Astrocyte of the spinal cord (primary cell): ENCODE measurements at regions not wholly inside any gene's neighbourhood (a gene's known extent, or its start where the extent isn't known, plus 50 kb on each side); places are given as distances from the start of the nearest gene placed in this dataset.
"Not testable (repeated sequence)": the region's sequence is repeated elsewhere in the genome, so short reads cannot be mapped to it uniquely, and the experiment has no call there.

ENCODE experiments used
- DNase-seq: peaks from one replicate; pipeline ENCODE4 v3.0.0; 2011; ENCODE audit warnings: low read depth, low spot score
- H3K4me3 ChIP-seq: 2 replicates; pipeline ENCODE4 v1.5.1; 2011; ENCODE audit warnings: low read depth, mild to moderate bottlenecking, low read length, moderate library complexity
- in situ Hi-C: cut with HindIII; loops from 2 replicates; pipeline ENCODE4 v1.10.0; 2017; ENCODE audit warnings: low sequenced_read_pairs

DNA sequence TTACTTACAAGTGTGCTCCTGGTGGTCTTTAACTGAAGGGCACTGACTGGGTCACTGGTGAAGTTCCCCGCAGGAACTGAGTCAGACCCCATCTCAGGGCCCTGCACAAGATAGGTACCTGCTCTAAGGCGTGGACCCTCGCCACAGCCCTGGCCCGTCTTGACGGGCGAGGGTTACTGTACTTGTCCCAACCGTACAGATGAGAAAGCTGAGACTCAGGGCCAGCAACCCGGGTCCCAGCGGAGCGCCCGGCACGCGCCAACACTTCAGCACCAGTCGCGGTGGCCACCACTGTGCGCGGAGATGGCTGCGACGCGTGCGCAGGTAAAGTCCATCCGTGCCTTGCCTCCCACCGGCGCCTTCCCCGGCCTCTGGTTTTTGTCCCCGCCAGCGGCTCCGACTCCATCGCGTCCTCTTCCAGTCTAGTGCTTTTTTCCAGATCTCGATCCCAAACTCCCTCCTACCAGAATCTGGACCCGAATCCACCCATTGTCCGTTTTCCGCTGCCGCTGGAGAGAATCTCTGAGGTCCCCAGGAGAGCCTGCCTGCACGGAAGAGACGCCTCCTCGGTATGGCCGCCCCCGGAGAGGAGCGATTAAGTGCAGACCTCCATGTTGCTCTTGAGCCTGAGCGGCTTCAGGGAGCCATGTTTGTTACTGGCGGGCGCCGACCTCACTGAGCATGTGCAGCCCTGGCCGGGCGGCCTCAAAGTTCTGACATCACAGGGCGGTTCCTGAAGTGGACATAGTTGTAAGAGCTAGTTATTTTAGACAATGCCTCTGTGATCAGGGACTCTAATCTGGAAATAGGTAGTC, 1707.8 kb downstream of the SPATA31A7 start:
- peak overlapping the region; percentile 38 for H3K4me3 ChIP-seq
- DNase-seq = peak; percentile 48
- in situ Hi-C loops = not testable (repeated sequence)

DNA sequence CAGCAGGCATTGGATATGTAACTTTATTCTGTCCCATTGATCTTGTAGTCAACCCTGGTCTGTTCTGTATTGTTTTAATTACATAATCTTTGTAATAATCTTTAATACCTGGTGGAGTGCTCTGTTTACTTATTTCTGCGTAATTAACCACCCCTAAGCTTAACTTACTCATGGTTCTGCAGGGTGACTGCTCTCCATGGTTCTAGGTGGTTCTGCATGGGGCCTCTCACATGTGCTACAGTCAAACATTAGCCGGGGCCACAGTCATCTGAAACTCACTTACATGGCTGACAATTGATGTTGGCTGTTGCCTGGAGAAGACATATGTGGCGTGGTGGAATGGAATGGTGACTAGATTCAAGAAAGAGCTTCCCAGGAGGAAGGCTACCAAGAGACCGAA, 1709.8 kb downstream of the SPATA31A7 start:
- in situ Hi-C loops, DNase-seq: not testable (repeated sequence)

DNA sequence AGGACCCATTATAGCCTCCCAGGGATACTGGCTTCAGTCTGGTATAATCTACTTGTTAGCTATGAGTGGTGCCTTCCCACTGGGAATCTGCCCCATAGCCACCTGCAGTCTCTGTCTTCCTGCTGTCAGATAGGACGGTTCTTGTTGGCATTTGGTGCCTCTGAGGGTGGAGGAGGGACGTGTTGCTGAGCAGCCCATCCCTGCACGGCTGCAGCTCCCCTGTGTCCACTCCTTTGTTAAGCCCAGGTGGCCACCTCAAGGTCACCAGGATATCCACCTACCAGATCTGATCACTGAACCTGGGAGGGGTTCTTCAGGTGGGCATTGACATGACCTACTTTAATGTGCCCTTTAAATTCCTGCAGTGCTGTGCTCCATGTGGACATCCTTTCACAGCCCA, 1714.2 kb downstream of the SPATA31A7 start:
- H3K4me3 ChIP-seq, DNase-seq, in situ Hi-C loops: not testable (repeated sequence)

More for the DNA sequence above, 1709.8 kb downstream of the SPATA31A7 start:
- H3K4me3 ChIP-seq = not testable (repeated sequence)

DNA sequence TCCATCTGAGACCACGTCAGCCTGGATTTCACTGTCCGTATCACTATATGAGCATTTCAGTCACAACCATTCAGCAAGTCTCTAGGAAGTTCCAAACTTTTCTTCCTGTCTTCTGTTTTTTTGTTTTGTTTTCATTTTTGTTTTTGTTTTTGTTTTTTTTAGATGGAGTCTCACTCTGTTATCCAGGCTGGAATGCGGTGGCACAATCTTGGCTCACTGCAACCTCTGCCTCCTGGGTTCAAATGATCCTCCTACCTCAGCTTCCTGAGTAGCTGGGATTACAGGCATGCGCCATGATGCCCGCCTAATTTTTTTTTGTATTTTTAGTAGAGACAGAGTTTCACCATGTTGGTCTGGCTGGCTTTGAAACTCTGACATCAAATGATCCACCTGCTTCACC, 1715.9 kb downstream of the SPATA31A7 start:
- H3K4me3 ChIP-seq, DNase-seq, in situ Hi-C loops: not testable (repeated sequence)

DNA sequence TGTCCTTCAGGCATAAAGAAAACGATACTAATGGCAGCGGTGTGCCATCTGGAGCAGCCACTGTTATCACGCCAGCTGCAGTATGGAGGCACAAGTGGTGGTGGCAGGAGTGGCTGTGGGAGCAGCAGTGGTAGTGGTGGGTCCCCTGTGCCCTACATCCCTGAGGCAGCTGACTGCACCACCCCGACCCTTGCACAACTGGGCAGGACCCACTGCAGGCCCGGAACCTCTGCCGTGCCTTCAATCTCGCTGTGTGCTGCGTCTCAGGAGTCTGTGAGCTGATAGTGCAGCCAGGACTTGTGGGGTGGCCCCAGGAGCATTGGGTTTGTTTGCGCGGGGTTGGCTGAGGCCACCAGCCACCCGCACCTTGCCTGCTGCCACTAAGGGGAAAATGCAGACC, 1718.0 kb downstream of the SPATA31A7 start:
- DNase-seq, in situ Hi-C loops, H3K4me3 ChIP-seq: not testable (repeated sequence)

DNA sequence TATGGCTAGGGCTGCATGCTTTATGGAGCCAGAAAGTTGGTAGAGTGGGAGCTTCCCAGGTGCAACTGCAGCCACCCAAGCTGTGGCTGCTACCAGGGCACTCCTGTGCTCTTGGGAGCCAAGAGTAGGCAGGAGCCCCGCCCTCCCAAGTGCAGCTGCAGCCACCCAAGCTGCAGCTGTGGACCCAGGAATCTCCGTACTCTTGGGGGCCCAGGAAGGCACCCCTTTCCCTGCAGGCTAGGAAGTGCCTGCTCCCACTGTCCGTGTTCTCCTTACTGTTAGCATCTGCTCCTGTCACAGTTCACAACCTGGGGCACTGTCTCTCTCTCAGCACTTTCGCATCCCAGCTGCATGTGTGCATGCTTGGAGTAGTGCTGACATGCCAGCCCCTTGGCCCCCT, 1718.4 kb downstream of the SPATA31A7 start:
- DNase-seq, H3K4me3 ChIP-seq, in situ Hi-C loops: not testable (repeated sequence)

DNA sequence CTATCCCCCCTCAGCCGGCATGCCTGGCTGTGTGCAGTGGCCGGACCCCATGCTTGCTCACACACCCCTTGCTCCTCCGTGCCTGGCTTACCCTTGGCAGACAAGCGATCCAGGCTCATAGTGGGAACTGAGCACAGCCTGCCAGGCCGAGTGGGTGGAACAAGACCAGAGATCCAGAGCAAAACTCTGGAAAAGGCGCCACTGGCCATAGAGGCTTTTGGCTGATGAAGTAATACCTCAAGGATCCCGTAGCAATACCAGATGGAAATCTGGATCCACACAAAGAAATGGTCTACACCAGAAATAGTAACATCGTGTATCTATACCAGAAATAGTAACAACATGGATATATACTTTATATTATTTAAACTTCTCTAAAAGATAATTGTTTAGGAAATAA, 1719.6 kb downstream of the SPATA31A7 start:
- DNase-seq, in situ Hi-C loops, H3K4me3 ChIP-seq: not testable (repeated sequence)

DNA sequence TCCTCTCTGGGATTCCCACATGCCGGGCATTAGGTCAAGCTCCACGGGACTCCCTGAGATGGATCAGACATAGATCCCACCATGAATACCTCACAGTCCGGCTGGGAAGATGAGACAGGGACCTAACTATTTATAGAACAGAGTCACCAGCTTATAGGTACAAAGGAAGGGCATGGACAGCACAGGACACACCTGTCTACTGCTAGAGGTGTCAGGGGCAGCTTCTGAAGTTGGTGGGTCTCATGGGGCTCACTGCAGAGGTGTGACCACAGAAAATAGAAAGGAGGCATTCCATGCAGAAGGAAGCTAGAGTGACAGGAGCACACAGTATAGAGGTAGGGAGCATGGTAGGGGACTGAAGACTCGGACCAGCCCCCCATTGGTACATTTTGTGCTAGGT, 1722.4 kb downstream of the SPATA31A7 start:
- H3K4me3 ChIP-seq, DNase-seq, in situ Hi-C loops: not testable (repeated sequence)

DNA sequence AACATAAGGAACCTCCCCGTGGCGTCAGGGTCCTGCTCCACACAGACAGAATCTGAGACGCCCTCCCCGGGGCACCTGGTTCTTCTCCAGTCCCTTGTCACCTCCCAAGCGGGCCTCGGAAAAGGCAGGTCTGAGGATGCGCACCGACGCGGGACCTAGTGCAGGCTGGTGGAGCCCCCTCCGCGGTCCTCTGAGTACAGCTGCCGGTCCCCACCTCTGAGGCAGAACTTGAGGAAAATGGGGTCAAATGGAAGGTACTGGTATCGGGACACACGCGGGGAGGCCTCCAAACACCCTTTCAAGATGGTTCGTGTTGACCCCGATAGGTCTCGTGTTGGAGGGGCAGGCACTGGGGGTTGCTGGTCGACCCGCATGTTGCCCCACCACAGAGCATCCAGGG, 1725.3 kb downstream of the SPATA31A7 start:
- DNase-seq, H3K4me3 ChIP-seq, in situ Hi-C loops: not testable (repeated sequence)

DNA sequence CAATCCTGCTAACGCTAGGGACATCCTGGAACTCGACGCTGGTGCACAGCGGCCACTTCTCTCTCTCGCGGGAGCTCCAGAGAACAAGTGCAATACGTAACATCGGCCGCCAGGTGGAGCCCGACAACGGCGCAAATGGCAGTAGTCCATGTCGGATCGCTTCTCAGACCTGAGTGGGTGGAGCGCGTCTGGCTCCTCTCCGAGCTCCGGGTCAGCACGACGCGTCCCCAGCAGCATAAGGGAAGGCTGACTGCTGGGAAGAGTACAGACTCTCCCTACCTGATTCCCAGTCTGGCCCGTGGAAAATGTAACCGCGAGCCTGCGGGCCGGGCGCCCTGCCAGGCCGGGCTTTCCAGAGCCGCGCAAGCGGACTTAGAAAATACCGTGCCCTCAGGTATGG, 1725.8 kb downstream of the SPATA31A7 start:
- DNase-seq, H3K4me3 ChIP-seq, in situ Hi-C loops: not testable (repeated sequence)

DNA sequence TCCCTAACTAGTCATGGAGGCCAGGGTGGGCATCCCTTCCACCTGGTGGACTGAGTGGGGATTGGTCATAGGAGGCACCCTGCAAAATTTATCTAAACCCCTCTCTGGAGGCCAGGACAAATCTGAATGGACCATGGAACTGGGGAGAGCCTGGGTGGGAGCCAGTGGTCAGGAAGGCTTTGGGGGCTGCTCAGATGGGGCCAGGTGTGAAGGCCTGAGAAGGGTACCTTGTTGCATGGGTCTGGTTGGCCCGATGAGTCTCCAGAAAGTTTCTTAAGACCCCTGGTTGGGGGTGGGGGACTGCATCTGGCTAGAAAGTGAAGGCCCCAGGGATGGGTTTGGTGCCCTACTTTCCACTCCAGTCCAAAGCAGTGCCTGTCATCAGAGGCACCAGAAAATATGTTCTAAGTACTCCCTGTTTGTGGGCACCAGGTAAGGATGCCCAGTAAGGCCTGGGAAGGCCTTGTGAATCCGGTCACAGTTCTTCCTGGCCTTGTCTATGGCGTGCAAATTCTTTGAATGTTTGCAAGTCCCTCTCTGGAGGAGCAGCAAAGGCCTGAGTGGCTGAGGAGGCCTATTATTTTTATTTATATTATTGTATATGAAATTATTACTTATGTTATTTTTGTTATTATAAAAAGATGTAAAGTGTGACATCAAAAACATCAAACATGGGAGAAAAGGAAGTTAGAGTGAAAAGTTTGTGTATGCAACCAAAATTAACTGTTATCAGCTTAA, 1729.0 kb downstream of the SPATA31A7 start:
- in situ Hi-C loops, DNase-seq, H3K4me3 ChIP-seq: not testable (repeated sequence)

DNA sequence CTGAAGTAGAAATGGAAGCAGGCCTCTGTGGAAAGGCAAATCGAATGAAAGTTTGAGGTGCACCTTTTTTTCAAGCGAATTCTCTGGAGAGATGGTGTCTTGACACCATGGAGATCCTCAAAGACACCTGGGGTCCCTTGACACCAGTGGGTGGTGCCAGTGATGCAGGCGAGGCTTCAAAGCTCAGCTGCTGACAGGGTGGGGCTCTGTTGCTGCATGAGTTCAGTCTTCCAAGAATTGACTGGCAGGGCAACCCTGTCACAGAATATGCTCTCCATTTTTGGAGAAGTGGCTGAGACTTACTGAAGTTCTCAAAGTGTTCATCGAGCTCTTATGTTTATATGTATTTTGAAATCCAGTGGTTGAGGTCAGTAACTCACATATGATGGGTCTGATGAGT, 1741.6 kb downstream of the SPATA31A7 start:
- in situ Hi-C loops, DNase-seq, H3K4me3 ChIP-seq: not testable (repeated sequence)

DNA sequence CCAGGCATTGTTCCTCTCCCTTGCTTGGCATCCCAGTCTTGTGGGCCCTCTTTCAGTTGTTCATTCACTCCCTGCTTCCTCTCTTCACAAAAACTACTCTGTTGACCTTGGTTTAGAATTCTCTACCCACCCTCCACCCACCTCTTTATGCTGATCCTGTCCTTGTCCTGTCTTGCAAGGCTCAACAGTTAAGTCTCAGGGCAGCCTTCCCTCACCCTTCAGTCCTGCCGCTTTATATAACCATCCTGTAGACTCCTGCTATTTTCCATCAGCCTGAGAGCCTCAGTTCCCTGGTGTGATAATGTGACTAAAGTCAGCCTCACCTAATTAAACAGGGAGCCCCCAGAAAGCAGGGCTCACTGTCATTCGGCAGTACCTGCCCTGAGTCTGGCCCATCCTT, 1763.0 kb downstream of the SPATA31A7 start:
- DNase-seq, in situ Hi-C loops, H3K4me3 ChIP-seq: not testable (repeated sequence)
